ENCODE measurements at regions not wholly inside any gene's neighbourhood (a gene's known extent, or its start where the extent isn't known, plus 50 kb on each side); places are given as distances from the start of the nearest gene placed in this dataset.

GRCh38 chr6:22708469-22708868 is 139.1 kb downstream of the HDGFL1 start:
- no peak for DNase-seq (ENCODE audit: low read depth)
- no peak overlapping the region for H3K4me3 ChIP-seq (ENCODE audit: low read depth, low read length)
- TF ChIP-seq CTCF (IDR thresholded peaks at IDR 0.05; ENCODE audit: control insufficient read depth, extremely low read depth, insufficient read depth) = no peak

- no peak for DNase-seq (ENCODE audit: low read depth)
- no peak for TF ChIP-seq CTCF (IDR thresholded peaks at IDR 0.05; ENCODE audit: control insufficient read depth, extremely low read depth, insufficient read depth)
- H3K4me3 ChIP-seq (ENCODE audit: low read depth, low read length) = no peak overlapping the region
These were observed 140.4 kb downstream of the HDGFL1 start for GRCh38 chr6:22709803-22710202.

- no peak overlapping the region for H3K4me3 ChIP-seq (ENCODE audit: low read depth, low read length)
- TF ChIP-seq CTCF (IDR thresholded peaks at IDR 0.05; ENCODE audit: control insufficient read depth, extremely low read depth, insufficient read depth) = no peak
- DNase-seq (ENCODE audit: low read depth) = no peak
These were observed 147.4 kb downstream of the HDGFL1 start for GRCh38 chr6:22716721-22717120.

GRCh38 chr6:22717915-22718314 is 148.5 kb downstream of the HDGFL1 start:
- DNase-seq (ENCODE audit: low read depth) = peak; percentile 41
- TF ChIP-seq CTCF (IDR thresholded peaks at IDR 0.05; ENCODE audit: control insufficient read depth, extremely low read depth, insufficient read depth) = no peak
- H3K4me3 ChIP-seq (ENCODE audit: low read depth, low read length) = no peak overlapping the region

GRCh38 chr6:22722913-22723312 is 153.5 kb downstream of the HDGFL1 start:
- H3K4me3 ChIP-seq (ENCODE audit: low read depth, low read length) = no peak overlapping the region
- no peak for DNase-seq (ENCODE audit: low read depth)
- no peak for TF ChIP-seq CTCF (IDR thresholded peaks at IDR 0.05; ENCODE audit: control insufficient read depth, extremely low read depth, insufficient read depth)

GRCh38 chr6:22726966-22727365 is 157.6 kb downstream of the HDGFL1 start:
- TF ChIP-seq CTCF (IDR thresholded peaks at IDR 0.05; ENCODE audit: control insufficient read depth, extremely low read depth, insufficient read depth) = no peak
- no peak overlapping the region for H3K4me3 ChIP-seq (ENCODE audit: low read depth, low read length)
- DNase-seq (ENCODE audit: low read depth) = no peak

- TF ChIP-seq CTCF (IDR thresholded peaks at IDR 0.05; ENCODE audit: control insufficient read depth, extremely low read depth, insufficient read depth) = no peak
These were observed 158.3 kb downstream of the HDGFL1 start for GRCh38 chr6:22727710-22728109.

More at GRCh38 chr6:22727710-22728109, 158.3 kb downstream of the HDGFL1 start:
- no peak for DNase-seq (ENCODE audit: low read depth)
- H3K4me3 ChIP-seq (ENCODE audit: low read depth, low read length) = no peak overlapping the region

Measured in LNCaP clone FGC (cell line).